ENCODE measurements at regions not wholly inside any gene's neighbourhood (a gene's known extent, or its start where the extent isn't known, plus 50 kb on each side); places are given as distances from the start of the nearest gene placed in this dataset.

- Histone ChIP-seq H3K27ac (ENCODE audit: low read length) (no peak overlapping the region), H3K27me3 (ENCODE audit: control insufficient read depth in 1 of 2, insufficient read depth in 2 of 2, low read length in 2 of 2) (no peaks in the 10 kb centered on the region), H3K36me3 (ENCODE audit: control insufficient read depth in 2 of 2, insufficient read depth in 2 of 2, low read length in 2 of 2) (no peaks in the 10 kb centered on the region), H3K4me1 (ENCODE audit: control insufficient read depth, insufficient read depth, low read length) (peaks cover 2% of the 10 kb centered on the region), H3K9ac (ENCODE audit: low read length in 2 of 2) (no peak overlapping the region), H3K9me3 (ENCODE audit: control insufficient read depth in 2 of 2, low read length in 2 of 2) (no peaks in the 10 kb centered on the region), H3K4me3 (ENCODE audit: low read length in 2 of 2) (no peak overlapping the region)
These were observed 284.8 kb downstream of the TUSC7 start for GRCh38 chr3:116994351-116994879.

GRCh38 chr3:117003501-117003900 lies 293.9 kb downstream of the TUSC7 start:
- Histone ChIP-seq H3K4me1 (ENCODE audit: control insufficient read depth, insufficient read depth, low read length) (no peaks in the 10 kb centered on the region), H3K27ac (ENCODE audit: low read length) (no peak overlapping the region), H3K4me3 (ENCODE audit: low read length in 2 of 2) (no peak overlapping the region), H3K36me3 (ENCODE audit: control insufficient read depth in 2 of 2, insufficient read depth in 2 of 2, low read length in 2 of 2) (no peaks in the 10 kb centered on the region), H3K9me3 (ENCODE audit: control insufficient read depth in 2 of 2, low read length in 2 of 2) (no peaks in the 10 kb centered on the region), H3K9ac (ENCODE audit: low read length in 2 of 2) (no peak overlapping the region), H3K27me3 (ENCODE audit: control insufficient read depth in 1 of 2, insufficient read depth in 2 of 2, low read length in 2 of 2) (no peaks in the 10 kb centered on the region)

DNA sequence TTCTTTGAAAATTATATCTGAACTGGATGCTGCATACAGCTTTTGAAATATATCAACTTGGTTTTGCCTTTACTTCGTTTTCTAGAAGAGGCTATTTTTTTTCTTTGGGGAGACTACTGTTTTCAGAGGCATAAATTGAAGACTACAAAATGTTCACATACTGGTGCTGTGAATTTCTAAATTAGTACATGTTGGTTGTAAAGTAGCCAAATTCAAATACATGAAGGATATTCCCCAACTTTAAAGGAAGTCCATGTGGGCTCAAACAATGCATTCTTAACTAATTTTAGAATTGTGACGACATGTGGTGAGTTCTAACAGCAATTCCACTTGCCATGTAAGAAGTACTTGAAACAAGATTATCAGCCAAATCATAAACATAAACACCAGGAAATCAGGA lies 295.7 kb downstream of the TUSC7 start:
- Histone ChIP-seq H3K9ac (ENCODE audit: low read length in 2 of 2) (no peak overlapping the region), H3K4me3 (ENCODE audit: low read length in 2 of 2) (no peak overlapping the region), H3K4me1 (ENCODE audit: control insufficient read depth, insufficient read depth, low read length) (no peaks in the 10 kb centered on the region), H3K27me3 (ENCODE audit: control insufficient read depth in 1 of 2, insufficient read depth in 2 of 2, low read length in 2 of 2) (no peaks in the 10 kb centered on the region), H3K9me3 (ENCODE audit: control insufficient read depth in 2 of 2, low read length in 2 of 2) (no peaks in the 10 kb centered on the region), H3K27ac (ENCODE audit: low read length) (no peak overlapping the region), H3K36me3 (ENCODE audit: control insufficient read depth in 2 of 2, insufficient read depth in 2 of 2, low read length in 2 of 2) (no peaks in the 10 kb centered on the region)

GRCh38 chr3:117005911-117006522 lies 296.4 kb downstream of the TUSC7 start:
- Histone ChIP-seq H3K4me1 (ENCODE audit: control insufficient read depth, insufficient read depth, low read length) (no peaks in the 10 kb centered on the region), H3K9me3 (ENCODE audit: control insufficient read depth in 2 of 2, low read length in 2 of 2) (no peaks in the 10 kb centered on the region), H3K27ac (ENCODE audit: low read length) (no peak overlapping the region), H3K4me3 (ENCODE audit: low read length in 2 of 2) (no peak overlapping the region), H3K27me3 (ENCODE audit: control insufficient read depth in 1 of 2, insufficient read depth in 2 of 2, low read length in 2 of 2) (no peaks in the 10 kb centered on the region), H3K36me3 (ENCODE audit: control insufficient read depth in 2 of 2, insufficient read depth in 2 of 2, low read length in 2 of 2) (no peaks in the 10 kb centered on the region), H3K9ac (ENCODE audit: low read length in 2 of 2) (no peak overlapping the region)

- Histone ChIP-seq H3K4me1 (ENCODE audit: control insufficient read depth, insufficient read depth, low read length) (no peaks in the 10 kb centered on the region), H3K27me3 (ENCODE audit: control insufficient read depth in 1 of 2, insufficient read depth in 2 of 2, low read length in 2 of 2) (no peaks in the 10 kb centered on the region), H3K9ac (ENCODE audit: low read length in 2 of 2) (no peak overlapping the region), H3K9me3 (ENCODE audit: control insufficient read depth in 2 of 2, low read length in 2 of 2) (no peaks in the 10 kb centered on the region), H3K4me3 (ENCODE audit: low read length in 2 of 2) (no peak overlapping the region), H3K27ac (ENCODE audit: low read length) (no peak overlapping the region), H3K36me3 (ENCODE audit: control insufficient read depth in 2 of 2, insufficient read depth in 2 of 2, low read length in 2 of 2) (no peaks in the 10 kb centered on the region)
These were observed 300.7 kb downstream of the TUSC7 start for GRCh38 chr3:117010318-117010717.

- Histone ChIP-seq H3K36me3 (ENCODE audit: control insufficient read depth in 2 of 2, insufficient read depth in 2 of 2, low read length in 2 of 2) (no peaks in the 10 kb centered on the region), H3K9me3 (ENCODE audit: control insufficient read depth in 2 of 2, low read length in 2 of 2) (no peaks in the 10 kb centered on the region), H3K9ac (ENCODE audit: low read length in 2 of 2) (no peak overlapping the region), H3K4me3 (ENCODE audit: low read length in 2 of 2) (no peak overlapping the region), H3K4me1 (ENCODE audit: control insufficient read depth, insufficient read depth, low read length) (no peaks in the 10 kb centered on the region), H3K27ac (ENCODE audit: low read length) (no peak overlapping the region), H3K27me3 (ENCODE audit: control insufficient read depth in 1 of 2, insufficient read depth in 2 of 2, low read length in 2 of 2) (no peaks in the 10 kb centered on the region)
These were observed 302.2 kb downstream of the TUSC7 start for GRCh38 chr3:117011687-117012250.

DNA sequence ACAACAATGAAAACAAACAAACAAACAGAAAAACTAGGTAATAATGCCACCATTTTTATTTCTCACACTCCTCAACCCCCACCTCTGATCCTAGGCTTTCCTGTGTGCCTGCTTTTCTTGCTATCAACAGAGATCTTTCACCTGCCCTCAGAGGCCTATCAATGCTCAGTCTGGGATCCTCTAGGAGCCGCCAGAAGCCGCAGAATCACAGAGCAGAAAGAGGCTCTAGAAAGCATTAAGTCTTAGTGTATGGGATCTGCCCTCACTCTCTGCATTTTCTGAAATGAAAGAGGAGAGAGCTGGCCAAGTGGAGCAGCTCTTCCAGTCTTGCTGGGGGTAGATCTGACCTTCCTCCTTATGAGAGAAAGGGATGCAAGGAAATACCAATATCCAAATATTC lies 306.8 kb downstream of the TUSC7 start:
- no peaks in the 10 kb centered on the region for H3K4me1 ChIP-seq (ENCODE audit: control insufficient read depth, insufficient read depth, low read length)
- H3K27ac ChIP-seq (ENCODE audit: low read length) = no peak overlapping the region
- H3K4me3 ChIP-seq (ENCODE audit: low read length in 2 of 2) = no peak overlapping the region
- no peaks in the 10 kb centered on the region for H3K36me3 ChIP-seq (ENCODE audit: control insufficient read depth in 2 of 2, insufficient read depth in 2 of 2, low read length in 2 of 2)
- H3K27me3 ChIP-seq (ENCODE audit: control insufficient read depth in 1 of 2, insufficient read depth in 2 of 2, low read length in 2 of 2) = no peaks in the 10 kb centered on the region
- no peaks in the 10 kb centered on the region for H3K9me3 ChIP-seq (ENCODE audit: control insufficient read depth in 2 of 2, low read length in 2 of 2)
- no peak overlapping the region for H3K9ac ChIP-seq (ENCODE audit: low read length in 2 of 2)

DNA sequence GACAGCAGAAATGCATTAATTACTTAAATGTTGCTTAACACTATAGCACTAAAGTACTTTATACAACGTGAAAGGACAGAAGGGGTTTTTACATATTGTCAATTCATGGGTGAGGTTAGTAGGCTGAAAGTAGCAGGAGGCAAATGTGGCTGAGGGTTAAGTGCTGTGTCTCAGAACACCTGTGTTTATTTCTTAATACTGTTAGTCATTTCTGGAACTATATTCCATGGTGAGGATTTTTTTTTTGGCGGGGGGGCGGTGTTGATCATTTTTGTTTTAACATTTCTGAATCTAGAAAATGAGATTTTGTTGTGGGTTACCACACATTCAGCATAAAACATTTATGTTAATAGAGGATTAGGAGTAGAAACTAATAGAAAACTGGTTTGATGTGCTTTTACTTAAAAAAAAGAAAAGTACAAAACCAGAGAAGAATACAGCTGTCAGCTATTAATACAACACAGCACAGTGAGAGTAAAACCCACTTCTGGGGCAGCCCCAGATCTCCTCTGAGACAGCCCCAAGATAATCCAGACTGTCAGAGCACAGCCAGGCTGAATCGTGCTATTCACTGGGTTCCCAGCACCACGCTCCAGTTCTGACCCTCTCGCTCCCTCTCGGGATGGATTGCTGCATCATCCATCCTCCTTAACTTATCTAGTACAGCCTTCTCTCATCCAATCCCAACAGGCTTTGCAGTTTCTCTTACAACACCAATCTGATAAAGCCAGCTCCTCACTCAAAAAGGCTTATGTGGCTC lies 307.7 kb downstream of the TUSC7 start:
- H3K9me3 ChIP-seq (ENCODE audit: control insufficient read depth in 2 of 2, low read length in 2 of 2) = no peaks in the 10 kb centered on the region
- no peaks in the 10 kb centered on the region for H3K27me3 ChIP-seq (ENCODE audit: control insufficient read depth in 1 of 2, insufficient read depth in 2 of 2, low read length in 2 of 2)
- H3K36me3 ChIP-seq (ENCODE audit: control insufficient read depth in 2 of 2, insufficient read depth in 2 of 2, low read length in 2 of 2) = no peaks in the 10 kb centered on the region
- no peak overlapping the region for H3K4me3 ChIP-seq (ENCODE audit: low read length in 2 of 2)
- H3K27ac ChIP-seq (ENCODE audit: low read length) = no peak overlapping the region
- H3K4me1 ChIP-seq (ENCODE audit: control insufficient read depth, insufficient read depth, low read length) = no peaks in the 10 kb centered on the region
- H3K9ac ChIP-seq (ENCODE audit: low read length in 2 of 2) = no peak overlapping the region

GRCh38 chr3:117018655-117019054 lies 309.1 kb downstream of the TUSC7 start:
- H3K4me1 ChIP-seq (ENCODE audit: control insufficient read depth, insufficient read depth, low read length) = no peaks in the 10 kb centered on the region
- H3K27me3 ChIP-seq (ENCODE audit: control insufficient read depth in 1 of 2, insufficient read depth in 2 of 2, low read length in 2 of 2) = no peaks in the 10 kb centered on the region
- no peaks in the 10 kb centered on the region for H3K9me3 ChIP-seq (ENCODE audit: control insufficient read depth in 2 of 2, low read length in 2 of 2)
- no peak overlapping the region for H3K9ac ChIP-seq (ENCODE audit: low read length in 2 of 2)
- H3K27ac ChIP-seq (ENCODE audit: low read length) = no peak overlapping the region
- H3K4me3 ChIP-seq (ENCODE audit: low read length in 2 of 2) = no peak overlapping the region
- no peaks in the 10 kb centered on the region for H3K36me3 ChIP-seq (ENCODE audit: control insufficient read depth in 2 of 2, insufficient read depth in 2 of 2, low read length in 2 of 2)

GRCh38 chr3:117019082-117019713 lies 309.6 kb downstream of the TUSC7 start:
- no peaks in the 10 kb centered on the region for H3K9me3 ChIP-seq (ENCODE audit: control insufficient read depth in 2 of 2, low read length in 2 of 2)
- no peaks in the 10 kb centered on the region for H3K4me1 ChIP-seq (ENCODE audit: control insufficient read depth, insufficient read depth, low read length)
- H3K36me3 ChIP-seq (ENCODE audit: control insufficient read depth in 2 of 2, insufficient read depth in 2 of 2, low read length in 2 of 2) = no peaks in the 10 kb centered on the region
- no peak overlapping the region for H3K9ac ChIP-seq (ENCODE audit: low read length in 2 of 2)
- no peaks in the 10 kb centered on the region for H3K27me3 ChIP-seq (ENCODE audit: control insufficient read depth in 1 of 2, insufficient read depth in 2 of 2, low read length in 2 of 2)
- H3K4me3 ChIP-seq (ENCODE audit: low read length in 2 of 2) = no peak overlapping the region
- H3K27ac ChIP-seq (ENCODE audit: low read length) = no peak overlapping the region
